ENCODE measurements at regions not wholly inside any gene's neighbourhood (a gene's known extent, or its start where the extent isn't known, plus 50 kb on each side); places are given as distances from the start of the nearest gene placed in this dataset.

- intact Hi-C loops (cut with micrococcal nuclease): no loop called here
- Histone ChIP-seq H3K79me2 (ENCODE audit: insufficient read depth, low read length) (no peaks in the 10 kb centered on the region), H4K20me1 (ENCODE audit: insufficient read depth) (no peaks in the 10 kb centered on the region), H3K4me2 (ENCODE audit: low read length) (no peak overlapping the region), H3K9me2 (ENCODE audit: insufficient read depth) (no peaks in the 10 kb centered on the region), H3K36me3 (ENCODE audit: control insufficient read depth in 1 of 2, insufficient read depth in 2 of 2, low read length in 2 of 2) (no peaks in the 10 kb centered on the region), H3K27me3 (ENCODE audit: insufficient read depth, low read length) (no peaks in the 10 kb centered on the region), H3K4me1 (ENCODE audit: control insufficient read depth in 1 of 2, insufficient read depth in 2 of 2, low read length in 2 of 2) (no peaks in the 10 kb centered on the region), H3K27ac (ENCODE audit: low read depth, low read length) (no peak overlapping the region), H3K9me3 (ENCODE audit: control insufficient read depth in 1 of 2, insufficient read depth in 1 of 2, low read depth in 1 of 2, low read length in 2 of 2) (no peaks in the 10 kb centered on the region), H2AFZ (ENCODE audit: low read depth, low read length, poor library complexity, severe bottlenecking) (no peak overlapping the region), H3K9ac (ENCODE audit: low read length) (no peak overlapping the region), H3K4me3 (replicated peaks in 1 of 2; ENCODE audit: low read depth in 1 of 2, low read length in 2 of 2) (no peak overlapping the region)
- ChIA-PET CTCF (no interaction called here), POLR2A (no interaction called here), RAD21 (ENCODE audit: low non-redundant PET in 1 of 2, low total read pairs in 2 of 2, uncharacterized antibody in 2 of 2, unreplicated experiment in 2 of 2) (no interaction called here)
- no TSS peak for BruUV-seq (replicated peaks)
- TF ChIP-seq EZH2 (IDR thresholded peaks at IDR 0.05) (no peak), SP1 (IDR thresholded peaks at IDR 0.05; ENCODE audit: low read depth) (no peak), ATF3 (IDR thresholded peaks at IDR 0.05) (no peak), EZH2phosphoT487 (IDR thresholded peaks at IDR 0.05; ENCODE audit: borderline replicate concordance) (no peak), ZBTB33 (IDR thresholded peaks at IDR 0.05; ENCODE audit: extremely low read depth, insufficient replicate concordance, low read length) (no peak), POLR2A (IDR thresholded peaks at IDR 0.05; ENCODE audit: borderline replicate concordance, extremely low read depth, insufficient read depth, insufficient read length) (no peak), TCF7L2 (IDR thresholded peaks at IDR 0.05; ENCODE audit: borderline replicate concordance, extremely low read depth, insufficient read depth, insufficient read length) (no peak), REST (IDR thresholded peaks at IDR 0.05; ENCODE audit: low read depth) (no peak), FOSL1 (IDR thresholded peaks at IDR 0.05; ENCODE audit: low read depth) (no peak), SIN3A (IDR thresholded peaks at IDR 0.05; ENCODE audit: low read depth) (no peak), JUND (IDR thresholded peaks at IDR 0.05) (no peak), ELF1 (IDR thresholded peaks at IDR 0.05; ENCODE audit: borderline replicate concordance, low read depth) (no peak), CEBPB (IDR thresholded peaks at IDR 0.05; ENCODE audit: low read depth) (no peak), CBX3 (IDR thresholded peaks at IDR 0.05; ENCODE audit: low read depth) (no peak), MAX (IDR thresholded peaks at IDR 0.05) (no peak), YY1 (IDR thresholded peaks at IDR 0.05; ENCODE audit: extremely low read depth, insufficient replicate concordance, low read depth, low read length) (no peak), POLR2AphosphoS5 (IDR thresholded peaks at IDR 0.05; ENCODE audit: low read depth, low read length) (no peak)
- DNase-seq (ENCODE audit: low read depth, low spot score) (no peak), ATAC-seq (no peak)
These were observed 353.1 kb upstream of the CLNK start for GRCh38 chr4:11037637-11038036.
